Natural killer cell treated with Interleukin-12 subunit alpha and Interleukin-12 subunit beta and Interleukin-15 and Interleukin-18, amount 100 ng/mL, for 72 hours (primary cell): ENCODE measurements at regions not wholly inside any gene's neighbourhood (a gene's known extent, or its start where the extent isn't known, plus 50 kb on each side); places are given as distances from the start of the nearest gene placed in this dataset.
"Not testable (repeated sequence)": the region's sequence is repeated elsewhere in the genome, so short reads cannot be mapped to it uniquely, and the experiment has no call there.

ENCODE experiments used
- ATAC-seq, 2 donors: fragments of 150-1000 bp; cut with Tn5 transposase in 1 of 2; sonication (Bioruptor Pico), chemical (Tn5 transposase) in 1 of 2; 2 replicates each; pipeline ENCODE4 v1.10.0; 2021
- DNase-seq: peaks from one replicate; pipeline ENCODE4 v3.0.0; 2022; ENCODE audit warnings: low spot score
- H3K27ac Mint-ChIP-seq, 2 donors: 1 replicate in 1 of 2; 2 replicates in 1 of 2; pipeline ENCODE4 v1.8.0; 2022; ENCODE audit warnings: mixed read lengths in 2 of 2, mild to moderate bottlenecking in 1 of 2, moderate library complexity in 1 of 2
- H3K27me3 Mint-ChIP-seq, 2 donors: 1 replicate in 1 of 2; 2 replicates in 1 of 2; pipeline ENCODE4 v1.8.0; 2022; ENCODE audit warnings: mixed read lengths in 2 of 2
- H3K36me3 Mint-ChIP-seq: one replicate; pipeline ENCODE4 v1.8.0; 2022; ENCODE audit warnings: mixed read lengths
- H3K4me1 Mint-ChIP-seq, 2 donors: 1 replicate in 1 of 2; 2 replicates in 1 of 2; pipeline ENCODE4 v1.8.0; 2022; ENCODE audit warnings: low read depth in 2 of 2, mixed read lengths in 2 of 2, mild to moderate bottlenecking in 1 of 2
- H3K4me3 Mint-ChIP-seq: one replicate; pipeline ENCODE4 v1.8.0; 2022; ENCODE audit warnings: mixed read lengths
- H3K9me3 Mint-ChIP-seq: 2 replicates; pipeline ENCODE4 v1.8.0; 2022; ENCODE audit warnings: mixed read lengths

DNA sequence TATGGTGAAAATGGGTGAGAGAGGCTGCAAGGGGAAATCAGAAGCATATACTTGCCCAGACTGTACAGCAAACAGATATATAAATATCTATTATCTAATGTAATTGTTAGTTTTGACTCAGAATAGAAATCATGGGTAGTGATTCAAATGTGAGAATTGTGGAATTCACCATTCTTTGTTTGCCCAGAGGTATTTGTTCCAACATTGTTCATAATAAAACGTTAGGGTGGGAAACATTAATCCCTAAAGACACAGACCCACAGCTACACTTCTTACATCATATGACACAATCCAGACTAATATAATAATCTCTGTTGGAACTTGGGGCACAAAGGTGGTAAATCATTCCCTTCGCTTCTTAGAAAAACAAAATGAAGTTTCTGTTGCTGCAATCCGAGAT lies 646.5 kb upstream of the SLITRK6 start:
- Mint-ChIP-seq H3K27me3 (no peaks in the 10 kb centered on the region), H3K36me3 (peaks cover 7% of the 10 kb centered on the region), H3K4me3 (no peak overlapping the region), H3K27ac (no peak overlapping the region), H3K9me3 (peaks cover 13% of the 10 kb centered on the region), H3K4me1 (no peaks in the 10 kb centered on the region)
- no peak for DNase-seq
- no peak for ATAC-seq

GRCh38 chr13:86446311-86446710 lies 647.1 kb upstream of the SLITRK6 start:
- Mint-ChIP-seq H3K9me3 (peaks cover 13% of the 10 kb centered on the region), H3K36me3 (peaks cover 7% of the 10 kb centered on the region), H3K27me3 (no peaks in the 10 kb centered on the region), H3K27ac (no peak overlapping the region), H3K4me1 (no peaks in the 10 kb centered on the region), H3K4me3 (no peak overlapping the region)
- ATAC-seq, result no peak
- no peak for DNase-seq

GRCh38 chr13:86447479-86447878 lies 648.3 kb upstream of the SLITRK6 start:
- peaks cover 7% of the 10 kb centered on the region for H3K36me3 Mint-ChIP-seq
- peaks cover 16% of the 10 kb centered on the region for H3K9me3 Mint-ChIP-seq
- no peaks in the 10 kb centered on the region for H3K4me1 Mint-ChIP-seq
- no peaks in the 10 kb centered on the region for H3K27me3 Mint-ChIP-seq
- no peak for ATAC-seq
- no peak for DNase-seq
- H3K27ac Mint-ChIP-seq, result no peak overlapping the region
- no peak overlapping the region for H3K4me3 Mint-ChIP-seq

DNA sequence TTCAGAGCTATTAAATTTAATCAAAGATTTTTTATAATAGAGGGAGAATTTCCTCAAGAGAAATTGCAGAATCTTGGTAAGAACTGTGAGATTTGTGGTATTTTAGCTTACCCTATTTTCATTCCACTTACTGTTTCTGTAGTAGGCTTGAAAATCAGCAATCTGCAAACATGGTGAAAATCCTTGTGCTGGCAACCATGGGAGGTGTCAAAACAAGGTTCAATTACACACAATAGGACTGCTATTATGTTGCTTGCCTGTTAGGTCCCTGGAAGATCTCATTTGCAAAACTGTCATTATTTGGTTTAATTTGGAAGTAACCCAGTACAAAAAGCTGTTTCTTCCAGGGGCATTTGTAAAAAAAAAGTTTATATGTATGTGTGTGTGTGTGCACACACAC lies 662.8 kb upstream of the SLITRK6 start:
- H3K36me3 Mint-ChIP-seq, result no peaks in the 10 kb centered on the region
- H3K9me3 Mint-ChIP-seq, result peaks cover 2% of the 10 kb centered on the region
- no peak overlapping the region for H3K27ac Mint-ChIP-seq
- H3K4me1 Mint-ChIP-seq, result no peaks in the 10 kb centered on the region
- no peak overlapping the region for H3K4me3 Mint-ChIP-seq
- ATAC-seq (no peak), DNase-seq (no peak)
- H3K27me3 Mint-ChIP-seq, result no peaks in the 10 kb centered on the region

GRCh38 chr13:86464193-86464592 lies 665.0 kb upstream of the SLITRK6 start:
- Mint-ChIP-seq H3K36me3 (no peaks in the 10 kb centered on the region), H3K27ac (no peak overlapping the region), H3K4me3 (no peak overlapping the region), H3K27me3 (no peaks in the 10 kb centered on the region), H3K9me3 (no peaks in the 10 kb centered on the region), H3K4me1 (no peaks in the 10 kb centered on the region)
- ATAC-seq, result no peak
- DNase-seq, result no peak

DNA sequence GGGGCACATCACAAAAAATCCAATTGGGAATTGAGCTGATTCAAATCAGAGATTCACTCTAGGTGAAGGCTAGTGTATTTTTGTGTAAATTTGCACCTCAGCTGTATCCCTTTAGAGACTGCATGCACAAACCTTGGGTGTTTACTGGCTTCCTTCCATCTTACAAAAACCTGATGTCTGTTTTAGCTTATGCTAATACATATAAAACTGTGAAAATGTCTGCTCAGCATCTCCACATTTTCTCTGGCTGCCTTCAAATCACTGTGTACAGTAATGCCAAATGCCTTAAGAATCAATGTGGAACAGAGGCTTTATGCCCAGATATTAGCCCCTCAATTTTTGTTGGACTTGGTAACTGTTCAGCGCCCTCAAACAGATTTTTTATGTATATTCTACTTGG lies 675.8 kb upstream of the SLITRK6 start:
- ATAC-seq (no peak), DNase-seq (no peak)
- H3K4me3 Mint-ChIP-seq, result no peak overlapping the region
- no peaks in the 10 kb centered on the region for H3K36me3 Mint-ChIP-seq
- no peaks in the 10 kb centered on the region for H3K27me3 Mint-ChIP-seq
- peaks cover 6% of the 10 kb centered on the region for H3K9me3 Mint-ChIP-seq
- H3K4me1 Mint-ChIP-seq, result no peaks in the 10 kb centered on the region
- no peak overlapping the region for H3K27ac Mint-ChIP-seq

DNA sequence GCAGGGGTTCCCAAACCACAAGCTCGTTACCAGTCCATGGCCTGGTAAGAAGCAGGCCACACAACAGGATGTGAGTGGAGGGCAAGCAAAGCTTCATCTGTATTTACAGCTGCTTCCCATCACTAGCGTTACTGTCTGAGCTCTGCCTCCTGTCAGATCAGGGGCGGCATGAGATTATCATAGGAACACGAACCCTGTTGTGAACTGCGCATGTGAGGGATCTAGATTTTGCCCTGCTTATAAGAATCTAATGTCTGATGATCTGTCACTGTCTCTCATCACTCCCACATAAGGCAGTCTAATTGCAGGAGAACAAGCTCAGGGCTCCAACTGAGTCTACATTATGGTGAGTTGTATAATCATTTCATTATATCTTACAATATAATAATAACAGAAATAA lies 677.4 kb upstream of the SLITRK6 start:
- ATAC-seq, result no peak
- Mint-ChIP-seq H3K4me1 (no peaks in the 10 kb centered on the region), H3K9me3 (peaks cover 6% of the 10 kb centered on the region)

DNA sequence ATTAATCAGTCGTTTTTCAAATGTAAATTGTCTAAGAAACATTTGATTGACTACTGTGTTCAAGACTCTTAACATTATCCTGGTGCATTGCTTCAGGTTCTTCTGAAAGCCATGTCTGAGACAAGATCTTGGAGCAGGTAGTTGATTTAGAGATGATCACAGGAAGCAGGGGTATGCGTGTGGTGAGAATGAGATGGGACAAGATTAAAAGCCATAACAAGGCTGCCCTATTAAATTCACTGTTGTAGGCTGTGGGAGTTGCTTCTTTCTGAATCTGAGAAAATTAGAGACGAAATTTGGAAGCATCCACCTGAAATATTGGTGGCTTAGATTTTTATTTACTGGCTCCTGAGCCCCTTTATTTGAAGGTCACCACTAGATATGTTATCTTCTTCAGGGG lies 687.4 kb upstream of the SLITRK6 start:
- no peak overlapping the region for H3K27ac Mint-ChIP-seq
- ATAC-seq, result no peak
- H3K27me3 Mint-ChIP-seq, result no peaks in the 10 kb centered on the region

More for the DNA sequence above, 677.4 kb upstream of the SLITRK6 start:
- Mint-ChIP-seq H3K36me3 (no peaks in the 10 kb centered on the region), H3K27ac (no peak overlapping the region), H3K27me3 (no peaks in the 10 kb centered on the region), H3K4me3 (no peak overlapping the region)
- no peak for DNase-seq

DNA sequence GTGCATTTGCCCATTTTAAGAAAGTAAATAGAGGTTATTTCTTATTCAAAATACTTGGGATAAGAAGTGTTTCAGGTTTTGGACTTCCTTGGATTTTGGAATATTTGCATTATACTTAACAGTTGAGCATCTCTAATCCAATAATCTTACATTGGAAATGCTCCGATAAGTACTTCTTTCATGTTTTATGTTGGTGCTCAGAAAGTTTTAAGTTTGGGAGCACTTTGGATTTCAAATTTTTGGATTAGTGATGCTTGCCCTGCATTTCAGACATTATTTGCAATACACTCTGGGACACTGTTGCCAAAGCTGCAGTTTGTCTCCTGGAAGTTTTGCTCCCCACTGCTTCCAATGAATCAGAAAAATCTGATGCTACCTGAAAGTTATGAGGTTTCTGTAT lies 691.9 kb upstream of the SLITRK6 start:
- DNase-seq (no peak), ATAC-seq (no peak)
- peaks cover 3% of the 10 kb centered on the region for H3K9me3 Mint-ChIP-seq
- H3K4me1 Mint-ChIP-seq, result no peaks in the 10 kb centered on the region
- H3K27ac Mint-ChIP-seq, result no peak overlapping the region
- H3K27me3 Mint-ChIP-seq, result no peaks in the 10 kb centered on the region
- H3K4me3 Mint-ChIP-seq, result no peak overlapping the region
- no peaks in the 10 kb centered on the region for H3K36me3 Mint-ChIP-seq

More for the DNA sequence above, 687.4 kb upstream of the SLITRK6 start:
- DNase-seq, result no peak
- no peaks in the 10 kb centered on the region for H3K4me1 Mint-ChIP-seq
- H3K4me3 Mint-ChIP-seq, result no peak overlapping the region
- H3K9me3 Mint-ChIP-seq, result peaks cover 3% of the 10 kb centered on the region
- no peaks in the 10 kb centered on the region for H3K36me3 Mint-ChIP-seq

DNA sequence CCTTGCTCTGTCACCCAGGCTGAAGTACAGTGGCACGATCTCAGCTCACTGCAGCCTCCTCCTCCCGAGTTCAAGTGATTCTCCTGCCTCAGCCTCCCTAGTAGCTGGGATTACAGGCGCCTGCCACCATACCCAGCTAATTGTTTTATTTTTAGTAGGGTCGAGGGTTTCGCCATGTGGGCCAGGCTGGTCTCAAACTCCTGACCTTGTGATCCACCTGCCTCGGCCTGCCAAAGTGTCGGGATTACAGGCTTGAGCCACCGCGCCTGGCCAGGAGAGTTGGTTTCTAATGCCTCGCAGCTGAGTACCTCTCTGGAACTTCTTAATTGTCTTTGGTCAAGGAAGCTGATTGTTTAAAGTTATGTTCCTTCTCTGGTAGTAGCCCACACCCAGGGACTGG lies 702.7 kb upstream of the SLITRK6 start:
- H3K9me3 Mint-ChIP-seq, result peaks cover 12% of the 10 kb centered on the region
- H3K4me1 Mint-ChIP-seq, H3K27me3 Mint-ChIP-seq, ATAC-seq, H3K27ac Mint-ChIP-seq, DNase-seq, H3K4me3 Mint-ChIP-seq, H3K36me3 Mint-ChIP-seq: not testable (repeated sequence)

GRCh38 chr13:86510792-86511191 lies 711.6 kb upstream of the SLITRK6 start:
- no peak overlapping the region for H3K27ac Mint-ChIP-seq
- no peak overlapping the region for H3K4me3 Mint-ChIP-seq
- peaks cover 4% of the 10 kb centered on the region for H3K36me3 Mint-ChIP-seq
- no peaks in the 10 kb centered on the region for H3K27me3 Mint-ChIP-seq
- peaks cover 7% of the 10 kb centered on the region for H3K9me3 Mint-ChIP-seq
- DNase-seq, result no peak
- ATAC-seq, result no peak
- H3K4me1 Mint-ChIP-seq, result no peaks in the 10 kb centered on the region

- no peaks in the 10 kb centered on the region for H3K4me1 Mint-ChIP-seq
- H3K27me3 Mint-ChIP-seq, result no peaks in the 10 kb centered on the region
- DNase-seq (no peak), ATAC-seq (no peak)
- H3K4me3 Mint-ChIP-seq, result no peak overlapping the region
- H3K36me3 Mint-ChIP-seq, result no peaks in the 10 kb centered on the region
- H3K9me3 Mint-ChIP-seq, result no peaks in the 10 kb centered on the region
- H3K27ac Mint-ChIP-seq, result no peak overlapping the region
These were observed 742.2 kb upstream of the SLITRK6 start for GRCh38 chr13:86541461-86541860.

- no peaks in the 10 kb centered on the region for H3K4me1 Mint-ChIP-seq
- no peaks in the 10 kb centered on the region for H3K27me3 Mint-ChIP-seq
- no peak overlapping the region for H3K27ac Mint-ChIP-seq
- peaks cover 16% of the 10 kb centered on the region for H3K9me3 Mint-ChIP-seq
- no peaks in the 10 kb centered on the region for H3K36me3 Mint-ChIP-seq
- ATAC-seq (no peak), DNase-seq (no peak)
- H3K4me3 Mint-ChIP-seq, result no peak overlapping the region
These were observed 754.8 kb upstream of the SLITRK6 start for GRCh38 chr13:86554066-86554465.

- Mint-ChIP-seq H3K36me3 (no peaks in the 10 kb centered on the region), H3K27me3 (no peaks in the 10 kb centered on the region), H3K9me3 (peaks cover 4% of the 10 kb centered on the region), H3K4me3 (no peak overlapping the region), H3K27ac (no peak overlapping the region), H3K4me1 (no peaks in the 10 kb centered on the region)
- DNase-seq (no peak), ATAC-seq (no peak)
These were observed 760.7 kb upstream of the SLITRK6 start for GRCh38 chr13:86559901-86560300.

DNA sequence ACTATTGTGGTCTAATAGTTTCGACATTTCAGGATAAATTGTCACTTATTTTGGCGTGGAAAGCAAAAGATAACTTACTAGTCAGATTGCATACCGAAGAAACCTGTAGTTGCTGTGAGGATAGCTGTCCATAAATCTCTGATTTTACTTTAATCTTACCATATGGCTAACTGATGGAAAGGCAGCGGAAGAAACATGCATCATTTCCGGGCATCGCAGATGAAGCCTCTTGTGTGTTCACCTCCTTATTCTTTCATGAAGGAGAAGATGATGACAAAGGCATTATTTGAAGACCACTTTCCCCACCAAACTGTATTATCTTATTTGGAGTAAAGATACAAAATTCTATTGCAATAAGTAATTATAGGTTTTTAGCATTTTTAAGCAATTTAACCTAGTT lies 763.6 kb upstream of the SLITRK6 start:
- Mint-ChIP-seq H3K27me3 (no peaks in the 10 kb centered on the region), H3K27ac (no peak overlapping the region), H3K4me3 (no peak overlapping the region), H3K4me1 (no peaks in the 10 kb centered on the region), H3K36me3 (peaks cover 5% of the 10 kb centered on the region), H3K9me3 (peaks cover 9% of the 10 kb centered on the region)
- no peak for ATAC-seq
- DNase-seq, result no peak
